HFF-Myc (cell line): ENCODE measurements at regions not wholly inside any gene's neighbourhood (a gene's known extent, or its start where the extent isn't known, plus 50 kb on each side); places are given as distances from the start of the nearest gene placed in this dataset.

ENCODE experiments used
- DNase-seq: peaks from one replicate; pipeline ENCODE4 v3.0.0-alpha.2; 2011; ENCODE audit warnings: low read depth; ENCODE audit errors: extremely low read depth
- H3K4me3 ChIP-seq: replicated peaks from 2 replicates; pipeline ENCODE4 v1.5.1; 2011; ENCODE audit warnings: low read depth, mild to moderate bottlenecking, control low read depth, low read length
- TF ChIP-seq, protein P1 (sequence below): IDR thresholded peaks from 2 replicates; pipeline ENCODE4 v1.5.1; 2012; ENCODE audit warnings: mild to moderate bottlenecking, low read depth, low read length, control low read depth; ENCODE audit errors: missing control alignments

DNA sequence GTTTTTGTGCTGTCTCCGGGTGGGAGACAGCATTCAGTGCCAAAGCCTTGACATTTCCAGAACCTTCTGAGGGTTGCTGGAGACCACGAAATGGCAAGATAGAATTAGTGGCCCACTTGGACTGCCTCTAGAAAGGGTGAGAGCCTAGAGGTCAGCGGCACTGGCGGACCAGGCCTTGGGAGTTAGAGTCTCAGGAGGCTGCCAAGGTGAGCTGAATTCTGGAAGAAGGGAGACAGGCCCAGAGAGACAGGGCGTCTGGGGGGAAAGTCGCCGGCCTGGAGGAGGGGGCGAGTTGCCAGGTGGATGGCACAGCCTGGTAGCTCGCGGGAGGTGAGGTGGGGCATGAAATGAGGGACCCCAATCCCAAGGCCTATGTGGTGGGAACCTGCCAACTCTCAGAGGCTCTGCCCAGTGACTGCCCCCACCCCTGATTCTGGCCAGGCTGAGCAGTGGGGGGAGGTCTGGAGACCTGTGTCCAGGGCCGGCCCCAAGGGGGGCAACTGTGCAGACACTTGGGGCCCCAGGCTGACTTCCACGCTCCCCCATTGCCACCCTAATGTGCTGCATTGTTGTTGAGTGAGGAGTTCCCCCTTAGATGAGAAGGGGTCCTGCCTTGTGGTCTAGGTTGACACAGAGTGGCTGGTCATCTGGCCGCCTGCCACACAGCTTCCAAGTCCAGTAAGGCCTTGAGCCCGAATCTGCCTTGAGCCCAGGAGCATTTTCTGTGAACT, 211.1 kb upstream of the CIBAR2 start:
- TF ChIP-seq, protein P1, sequence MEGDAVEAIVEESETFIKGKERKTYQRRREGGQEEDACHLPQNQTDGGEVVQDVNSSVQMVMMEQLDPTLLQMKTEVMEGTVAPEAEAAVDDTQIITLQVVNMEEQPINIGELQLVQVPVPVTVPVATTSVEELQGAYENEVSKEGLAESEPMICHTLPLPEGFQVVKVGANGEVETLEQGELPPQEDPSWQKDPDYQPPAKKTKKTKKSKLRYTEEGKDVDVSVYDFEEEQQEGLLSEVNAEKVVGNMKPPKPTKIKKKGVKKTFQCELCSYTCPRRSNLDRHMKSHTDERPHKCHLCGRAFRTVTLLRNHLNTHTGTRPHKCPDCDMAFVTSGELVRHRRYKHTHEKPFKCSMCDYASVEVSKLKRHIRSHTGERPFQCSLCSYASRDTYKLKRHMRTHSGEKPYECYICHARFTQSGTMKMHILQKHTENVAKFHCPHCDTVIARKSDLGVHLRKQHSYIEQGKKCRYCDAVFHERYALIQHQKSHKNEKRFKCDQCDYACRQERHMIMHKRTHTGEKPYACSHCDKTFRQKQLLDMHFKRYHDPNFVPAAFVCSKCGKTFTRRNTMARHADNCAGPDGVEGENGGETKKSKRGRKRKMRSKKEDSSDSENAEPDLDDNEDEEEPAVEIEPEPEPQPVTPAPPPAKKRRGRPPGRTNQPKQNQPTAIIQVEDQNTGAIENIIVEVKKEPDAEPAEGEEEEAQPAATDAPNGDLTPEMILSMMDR, result no peak
- no peak for DNase-seq
- H3K4me3 ChIP-seq, result no peak overlapping the region

DNA sequence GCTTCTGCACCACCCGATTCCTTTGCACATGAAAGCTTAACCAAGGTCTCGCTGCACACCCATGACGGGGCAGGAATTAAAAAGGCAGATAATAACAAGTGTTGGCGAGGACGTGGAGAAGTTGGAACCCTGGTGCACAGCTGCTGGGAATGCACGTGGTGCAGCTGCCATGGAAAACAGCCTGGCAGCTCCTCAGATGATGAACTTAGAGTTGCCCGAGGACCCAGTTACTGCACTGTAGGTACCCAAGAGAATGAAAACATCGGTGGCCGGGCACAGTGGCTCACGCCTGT, 211.6 kb upstream of the CIBAR2 start:
- TF ChIP-seq, protein P1, result no peak
- no peak overlapping the region for H3K4me3 ChIP-seq
- DNase-seq, result no peak

DNA sequence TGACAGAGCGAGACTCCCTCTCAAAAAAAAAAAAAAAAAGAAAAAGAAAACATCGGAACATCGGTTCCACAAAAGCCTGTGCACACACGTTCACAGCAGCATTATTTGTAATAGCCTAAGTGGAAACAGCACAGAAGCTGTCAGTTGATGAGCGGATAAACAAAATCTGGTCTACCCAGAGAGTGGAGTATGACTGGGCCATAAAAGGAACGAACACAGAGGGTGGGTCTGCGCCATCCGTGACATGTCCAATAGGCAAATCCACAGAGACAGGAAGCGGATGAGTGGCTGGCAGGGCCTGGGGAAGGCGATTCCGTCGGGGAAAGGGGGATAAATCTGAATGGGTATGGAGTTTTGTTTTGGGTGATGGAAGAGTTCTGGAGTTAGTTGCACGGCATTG, 212.2 kb upstream of the CIBAR2 start:
- DNase-seq, result no peak
- H3K4me3 ChIP-seq, result no peak overlapping the region
- TF ChIP-seq, protein P1, result no peak

DNA sequence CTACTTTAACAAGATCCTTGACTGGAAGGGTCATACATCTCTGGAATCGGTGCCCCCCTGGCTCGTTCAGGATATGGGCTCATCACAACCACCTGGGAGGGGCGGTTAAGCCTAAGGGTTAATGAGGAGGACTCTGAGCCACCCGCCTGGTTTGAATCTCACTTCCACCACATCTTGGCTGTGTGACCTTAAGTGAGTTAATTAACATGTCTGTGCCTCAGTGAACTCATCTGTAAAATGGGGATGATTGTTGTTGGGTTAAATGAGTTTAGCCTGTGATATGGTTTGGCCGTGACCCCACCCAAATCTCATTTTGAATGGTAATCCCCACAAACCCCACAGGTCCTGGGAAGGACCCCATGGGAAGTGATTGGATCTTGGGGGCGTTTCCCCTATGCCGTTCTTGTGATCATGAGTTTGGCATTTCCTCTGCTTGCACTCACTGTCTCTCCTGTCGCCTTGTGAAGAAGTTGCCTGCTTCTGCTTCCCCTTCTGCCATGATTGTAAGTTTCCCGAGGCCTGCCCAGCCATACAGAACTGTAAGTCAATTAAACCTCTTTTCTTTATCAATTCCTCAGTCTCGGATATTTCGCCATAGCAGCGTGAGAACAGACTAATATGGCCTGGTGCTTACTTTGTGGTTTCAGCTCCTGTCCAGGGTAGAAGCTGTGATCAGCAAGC, 214.0 kb upstream of the CIBAR2 start:
- TF ChIP-seq, protein P1, result no peak
- no peak overlapping the region for H3K4me3 ChIP-seq
- DNase-seq, result no peak

DNA sequence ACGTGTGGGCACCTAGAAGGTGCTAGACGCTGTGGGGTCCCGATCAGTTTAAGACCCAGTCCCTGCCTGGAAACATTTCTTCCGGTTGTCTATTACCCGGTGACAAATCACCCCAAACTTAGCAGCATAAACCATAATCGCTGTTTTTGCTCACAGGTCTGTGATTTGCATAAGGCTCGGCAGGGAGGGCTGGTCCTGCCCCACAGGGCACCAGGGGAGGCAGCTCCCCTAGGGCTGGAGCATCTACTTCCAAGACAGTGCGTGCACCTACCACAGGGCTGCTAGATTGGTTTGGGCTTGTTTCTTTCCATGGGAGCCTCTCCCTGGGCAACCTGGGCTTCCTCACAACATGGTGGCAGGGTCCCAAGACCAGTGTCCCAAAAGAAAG, 214.5 kb upstream of the CIBAR2 start:
- TF ChIP-seq, protein P1, result no peak
- H3K4me3 ChIP-seq, result no peak overlapping the region
- no peak for DNase-seq

DNA sequence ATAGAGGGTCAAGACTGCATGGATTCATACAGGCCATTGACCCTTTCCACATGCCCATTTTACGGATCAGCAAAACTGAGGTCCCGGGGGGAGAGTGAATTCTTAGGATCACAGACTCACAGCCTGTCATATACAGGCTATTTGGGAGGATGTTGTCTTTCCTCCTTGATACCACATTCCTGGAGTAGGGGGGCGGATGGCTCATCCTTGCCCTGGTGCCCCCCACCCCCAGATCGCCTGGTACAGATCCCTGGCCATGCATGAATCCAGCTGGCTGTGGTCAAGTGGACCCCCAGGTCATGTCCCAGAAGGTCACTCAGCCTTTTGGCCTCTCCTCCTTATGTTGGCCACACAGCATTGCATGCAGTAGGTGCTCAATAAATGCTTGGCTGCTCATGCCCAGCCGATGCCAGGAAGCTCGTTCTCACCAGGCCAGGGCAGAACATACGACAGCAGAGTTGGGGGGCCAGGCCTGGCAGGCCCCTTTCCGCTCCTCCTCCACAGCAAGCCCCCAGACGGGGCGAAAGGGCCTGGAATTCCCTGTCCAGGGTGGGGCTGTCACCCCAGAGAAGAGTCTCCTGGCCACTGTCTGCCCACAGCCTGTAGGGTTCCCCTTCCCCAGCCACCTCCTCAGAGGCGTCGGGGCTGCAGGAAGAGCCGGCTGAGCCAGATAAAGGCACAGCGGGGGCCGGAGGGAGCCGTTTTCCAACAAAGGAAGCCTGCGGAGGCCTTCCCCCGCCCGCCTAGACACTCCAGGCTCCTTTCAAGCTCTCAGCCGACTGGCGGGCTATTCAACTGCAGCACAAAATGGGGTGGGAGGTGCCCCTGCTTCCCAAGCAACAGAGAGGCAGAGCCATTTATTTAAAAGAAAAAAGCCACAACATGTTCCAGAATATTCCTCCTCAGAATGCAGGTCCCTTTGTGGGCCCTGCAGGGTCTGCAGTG, 215.7 kb upstream of the CIBAR2 start:
- DNase-seq, result no peak
- TF ChIP-seq, protein P1, result no peak
- no peak overlapping the region for H3K4me3 ChIP-seq
